GM19452 (cell line): ENCODE measurements at regions not wholly inside any gene's neighbourhood (a gene's known extent, or its start where the extent isn't known, plus 50 kb on each side); places are given as distances from the start of the nearest gene placed in this dataset.
"Not testable (repeated sequence)": the region's sequence is repeated elsewhere in the genome, so short reads cannot be mapped to it uniquely, and the experiment has no call there.

Experiments used
- ATAC-seq: cut with Tn5 transposase; IDR thresholded peaks from one replicate; pipeline ENCODE4 v1.9.1; 2021; ENCODE audit not compliant: unreplicated experiment

DNA sequence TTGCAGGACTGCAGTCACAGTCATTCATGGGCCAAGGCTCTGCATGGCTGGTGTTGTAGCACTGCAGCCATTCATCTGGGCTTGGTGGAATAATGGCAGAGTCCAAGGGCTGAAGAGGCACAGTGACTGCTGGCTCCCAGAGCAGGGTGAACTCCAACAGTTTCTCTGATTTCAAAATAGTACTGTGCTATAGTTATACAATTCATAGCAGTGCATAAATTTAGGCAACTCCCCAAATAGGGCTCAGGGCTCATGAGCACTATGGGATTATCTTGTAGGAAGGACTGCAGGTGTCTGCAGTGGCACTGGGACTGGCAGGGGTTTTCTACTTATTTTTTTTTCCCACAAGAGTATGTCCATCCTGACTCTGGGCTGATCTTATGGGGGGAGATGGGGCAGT, 642.5 kb upstream of the SGCD start:
- no peak for ATAC-seq

DNA sequence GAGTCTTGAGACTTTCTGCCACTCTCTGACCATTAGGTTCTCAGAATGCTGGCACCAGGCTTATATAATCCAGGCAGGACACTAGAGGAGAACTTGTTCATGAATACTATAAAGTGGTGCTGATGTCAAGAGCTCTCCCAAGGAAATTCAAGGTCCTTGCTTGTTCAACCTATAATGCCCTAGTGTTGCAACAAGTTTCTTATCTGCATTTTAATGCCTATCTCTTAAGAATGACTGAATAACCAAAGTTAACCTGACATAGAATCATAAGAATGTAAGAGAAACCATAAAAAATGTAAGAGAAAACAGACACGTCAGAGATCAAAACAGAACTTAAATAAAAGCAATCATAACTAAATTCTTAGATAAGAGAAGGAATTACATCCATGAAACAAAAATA, 640.8 kb upstream of the SGCD start:
- ATAC-seq = no peak

DNA sequence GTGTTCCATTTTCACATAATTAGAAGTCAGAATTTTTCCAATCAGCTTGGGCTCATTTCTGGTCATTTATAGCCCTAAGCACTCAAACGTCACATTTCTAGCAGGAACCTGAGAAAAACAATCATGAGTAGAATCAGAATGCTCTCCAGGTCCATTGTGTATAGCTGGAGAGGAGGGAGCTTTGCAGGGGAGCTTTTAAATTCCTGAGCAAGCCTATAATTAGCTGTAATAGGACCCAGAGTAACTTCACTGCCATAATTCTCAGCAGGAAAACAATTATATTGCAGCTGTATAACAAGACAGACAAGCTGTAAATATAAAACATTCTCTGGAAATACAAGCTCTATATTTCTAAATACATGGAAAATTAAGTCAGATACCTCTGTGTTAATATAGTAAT, 637.6 kb upstream of the SGCD start:
- no peak for ATAC-seq

DNA sequence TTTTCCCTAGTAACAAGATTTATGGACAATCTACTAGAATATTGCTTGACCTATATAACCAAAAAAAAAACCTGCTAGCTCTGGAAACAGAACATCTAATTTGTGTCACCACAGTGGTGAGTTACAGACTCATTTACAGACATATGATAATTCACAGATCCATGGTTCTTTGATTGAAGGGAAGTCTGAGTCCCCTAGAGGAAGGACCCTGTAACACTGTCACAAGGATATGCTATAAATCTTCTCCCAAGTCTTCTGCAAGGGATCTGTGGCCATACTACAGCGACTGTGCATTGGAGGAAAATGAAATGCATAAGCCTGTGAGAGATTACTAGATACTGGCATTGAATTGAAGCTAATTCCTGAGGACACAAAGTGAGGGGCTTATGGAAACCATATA, 630.6 kb upstream of the SGCD start:
- no peak for ATAC-seq

DNA sequence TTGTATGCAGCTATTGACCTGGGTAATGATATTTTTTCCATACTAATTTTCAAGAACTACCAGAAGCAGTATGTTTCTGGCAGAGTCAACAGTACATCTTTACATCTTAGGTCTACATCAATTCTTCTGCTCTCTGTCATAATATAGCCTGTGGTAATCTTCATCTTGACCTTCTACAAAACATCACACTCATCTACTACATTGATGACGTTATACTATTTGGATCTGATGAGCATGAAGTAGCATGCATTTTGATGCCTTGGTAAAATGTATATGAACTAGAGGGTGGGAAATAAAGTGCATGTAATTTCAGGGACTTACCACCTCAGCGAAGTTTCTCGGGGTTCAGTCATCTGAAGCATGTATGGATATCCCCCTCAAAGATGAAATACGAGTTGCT, 629.7 kb upstream of the SGCD start:
- ATAC-seq = no peak

DNA sequence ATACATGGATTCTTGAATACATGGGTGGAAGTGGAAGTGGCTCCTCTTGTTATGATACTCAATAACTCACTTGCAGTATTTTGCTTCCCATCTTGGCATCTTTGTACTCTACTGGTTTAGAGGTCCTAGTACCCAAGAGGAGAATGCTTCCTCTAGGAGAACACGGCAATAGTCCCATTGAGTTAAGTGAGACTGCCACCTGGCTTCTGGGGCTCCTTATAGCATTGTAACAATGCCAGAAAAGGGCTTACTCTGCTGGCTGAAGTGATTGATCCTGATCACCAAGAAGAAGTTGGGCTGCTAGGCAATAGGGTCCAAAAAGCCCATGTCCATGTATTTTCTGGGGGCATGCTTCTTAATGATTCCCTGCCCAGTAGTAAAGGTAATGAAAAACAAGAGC, 627.6 kb upstream of the SGCD start:
- ATAC-seq = no peak

DNA sequence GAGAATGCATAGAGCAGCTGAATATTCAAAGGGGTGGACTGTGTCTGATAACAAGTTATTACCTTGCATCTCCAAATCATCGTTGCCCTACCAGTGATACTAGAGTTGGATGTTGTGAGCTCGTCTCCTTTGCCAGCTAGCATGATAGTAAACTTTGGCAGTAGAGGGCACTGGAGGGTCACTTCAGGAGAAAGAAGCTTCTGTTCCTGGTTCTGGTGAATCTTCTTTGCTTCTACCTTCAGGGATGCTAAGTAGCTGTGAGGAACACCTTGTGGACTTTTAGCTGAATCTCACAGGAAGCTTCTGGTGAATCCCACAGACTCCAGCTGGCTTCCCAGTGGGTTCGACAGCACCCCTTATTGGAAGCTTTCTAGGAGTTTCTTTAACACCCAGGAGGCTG, 626.6 kb upstream of the SGCD start:
- ATAC-seq = no peak

DNA sequence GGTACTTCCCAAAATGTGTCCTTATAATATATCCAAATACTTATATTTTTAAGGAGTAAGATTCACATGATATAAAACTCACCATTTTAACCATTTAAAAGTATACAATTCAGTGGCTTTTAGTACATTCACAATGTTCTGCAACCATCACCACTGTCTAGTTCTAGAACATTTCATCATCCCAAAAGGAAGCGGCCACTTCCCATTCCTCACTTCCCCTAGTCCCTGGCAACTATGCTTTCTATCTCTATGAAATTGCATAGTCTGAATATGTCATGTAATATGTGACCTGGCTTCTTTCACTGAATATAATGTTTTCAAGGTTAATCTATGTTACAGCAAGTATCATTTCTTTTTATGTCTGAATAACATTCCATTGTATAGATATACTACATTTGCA, 615.1 kb upstream of the SGCD start:
- ATAC-seq = no peak

DNA sequence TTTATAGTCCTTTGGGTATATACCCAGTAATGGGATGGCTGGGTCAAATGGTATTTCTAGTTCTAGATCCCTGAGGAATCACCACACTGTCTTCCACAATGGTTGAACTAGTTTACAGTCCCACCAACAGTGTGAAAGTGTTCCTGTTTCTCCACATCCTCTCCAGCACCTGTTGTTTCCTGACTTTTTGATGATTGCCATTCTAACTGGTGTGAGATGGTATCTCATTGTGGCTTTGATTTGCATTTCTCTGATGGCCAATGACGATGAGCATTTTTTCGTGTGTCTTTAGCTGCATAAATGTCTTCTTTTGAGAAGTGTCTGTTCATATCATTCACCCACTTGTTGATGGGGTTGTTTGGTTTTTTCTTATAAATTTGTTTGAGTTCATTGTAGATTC, 612.5 kb upstream of the SGCD start:
- not testable (repeated sequence) for ATAC-seq

DNA sequence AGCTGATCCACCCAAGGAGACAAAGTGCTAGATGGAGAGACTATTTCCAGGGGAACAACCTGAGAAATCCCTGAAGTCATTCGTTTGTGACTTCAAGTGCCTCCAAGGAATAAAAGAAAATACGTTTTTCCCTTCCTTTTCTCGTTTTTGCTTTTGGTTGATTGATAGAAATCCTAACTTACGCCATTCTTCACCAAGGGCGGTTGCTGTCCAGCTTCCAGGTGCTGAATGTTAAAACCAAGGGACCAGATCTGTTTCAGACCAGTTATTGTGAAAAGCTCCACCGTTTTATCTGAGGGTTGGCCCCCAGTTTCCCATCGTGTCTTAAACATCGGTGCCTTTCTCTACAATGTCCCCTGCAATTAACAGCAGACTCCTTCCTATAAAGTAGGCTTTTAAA, 600.7 kb upstream of the SGCD start:
- ATAC-seq = no peak

DNA sequence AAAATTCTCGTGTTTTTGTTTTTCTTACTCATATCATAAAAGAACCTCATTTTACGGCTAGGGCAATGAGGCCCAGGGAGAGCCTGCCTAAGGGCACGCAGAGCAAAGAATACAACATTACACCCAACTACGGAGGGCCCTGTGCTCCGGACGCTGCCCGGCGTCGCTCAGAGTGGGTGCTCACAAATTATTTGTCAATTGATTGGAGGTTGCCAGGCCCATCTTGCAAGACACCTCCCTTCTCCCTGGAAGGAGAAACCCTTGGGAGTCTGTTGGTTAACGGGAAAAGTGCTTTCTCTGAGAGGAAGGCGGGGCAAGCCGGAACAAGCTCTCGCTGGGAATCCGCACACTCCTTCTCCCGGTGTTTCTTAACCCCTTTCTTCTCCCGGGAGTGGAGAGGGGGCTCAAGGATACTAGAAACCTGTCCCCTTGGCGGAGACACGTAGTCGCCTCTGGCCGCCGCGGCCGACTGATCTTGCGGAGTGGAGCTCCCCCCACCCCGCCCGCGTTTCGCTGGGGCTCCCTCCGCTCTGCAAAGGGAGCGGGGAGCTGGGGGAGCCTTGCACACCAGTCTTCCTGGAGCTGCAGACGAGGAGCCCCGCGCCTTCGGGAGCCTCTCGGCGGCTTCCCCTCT, 599.3 kb upstream of the SGCD start:
- no peak for ATAC-seq

DNA sequence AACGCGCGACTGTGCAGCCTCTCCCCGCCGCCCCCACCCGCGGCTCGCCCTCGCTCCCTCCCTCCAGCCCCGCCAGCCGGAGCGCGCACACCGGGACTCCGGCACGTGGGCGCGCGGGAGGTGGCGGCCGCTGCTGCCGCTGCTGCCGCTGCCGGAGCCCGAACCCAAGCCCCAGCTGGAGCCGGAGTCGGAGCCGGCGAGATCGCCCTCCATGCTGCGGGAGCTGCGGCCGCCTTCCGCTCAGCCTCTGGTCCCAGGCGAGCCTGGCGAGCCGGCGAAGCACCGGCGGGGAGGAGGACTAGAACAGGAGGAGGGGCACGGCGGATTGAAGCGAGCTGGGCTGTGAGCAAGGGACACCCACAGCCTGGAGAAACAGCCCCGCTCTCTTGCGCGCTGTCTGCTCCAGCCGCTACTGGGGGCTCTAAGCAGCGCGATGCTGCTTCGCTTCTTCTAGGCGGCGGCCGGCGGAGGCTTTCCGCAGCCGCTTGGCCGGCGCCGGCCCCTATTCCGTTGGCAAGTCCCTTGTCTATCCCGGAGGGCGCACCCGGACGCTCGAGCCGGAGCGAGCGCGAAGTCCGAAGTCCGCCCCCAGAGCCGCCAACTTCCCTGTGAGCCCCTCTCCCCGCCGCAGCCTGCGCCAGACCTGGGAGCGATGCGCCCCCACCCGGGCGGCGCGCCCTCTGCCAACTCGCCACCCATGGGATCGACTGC, 598.7 kb upstream of the SGCD start:
- no peak for ATAC-seq

DNA sequence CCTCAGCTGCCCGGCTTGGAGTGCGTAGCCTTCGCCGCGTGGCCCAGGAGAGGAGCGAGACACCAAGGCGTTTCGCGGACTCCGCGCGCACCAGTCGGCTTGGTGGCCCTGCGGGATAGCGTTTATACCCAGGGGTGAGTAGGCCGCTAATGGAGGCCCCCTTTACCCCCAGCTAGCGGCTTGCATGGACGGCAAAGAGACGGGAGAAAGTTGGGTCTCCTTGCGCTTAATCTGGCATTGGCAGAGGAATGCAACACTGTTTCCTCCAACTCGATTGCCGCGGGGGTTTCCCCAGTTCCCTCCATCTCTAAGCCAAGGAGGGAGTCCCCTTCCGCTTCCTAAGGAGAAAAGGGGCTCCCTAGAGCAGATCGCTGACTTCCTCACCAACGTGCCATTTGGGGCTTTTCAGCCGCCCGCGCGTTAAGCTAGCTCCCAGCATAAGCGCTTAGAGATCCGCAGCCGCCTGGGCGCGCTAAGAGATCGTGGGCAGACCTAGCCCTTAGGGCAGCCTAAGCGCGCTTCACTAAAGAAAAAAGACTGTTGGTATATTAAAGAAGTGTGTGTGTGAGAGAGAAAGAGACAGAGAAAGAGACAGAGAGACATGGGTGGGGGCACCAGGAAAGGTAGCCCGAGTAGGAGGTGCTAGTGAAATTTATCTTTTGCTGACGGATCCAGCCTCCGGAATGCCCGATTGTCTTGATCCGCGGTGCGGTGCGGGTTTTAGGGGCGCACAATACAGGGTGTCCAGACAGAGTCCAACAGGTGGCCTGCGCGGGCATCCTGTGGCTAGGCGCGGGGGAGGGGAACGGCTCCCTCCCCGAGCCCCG, 597.9 kb upstream of the SGCD start:
- ATAC-seq = no peak

DNA sequence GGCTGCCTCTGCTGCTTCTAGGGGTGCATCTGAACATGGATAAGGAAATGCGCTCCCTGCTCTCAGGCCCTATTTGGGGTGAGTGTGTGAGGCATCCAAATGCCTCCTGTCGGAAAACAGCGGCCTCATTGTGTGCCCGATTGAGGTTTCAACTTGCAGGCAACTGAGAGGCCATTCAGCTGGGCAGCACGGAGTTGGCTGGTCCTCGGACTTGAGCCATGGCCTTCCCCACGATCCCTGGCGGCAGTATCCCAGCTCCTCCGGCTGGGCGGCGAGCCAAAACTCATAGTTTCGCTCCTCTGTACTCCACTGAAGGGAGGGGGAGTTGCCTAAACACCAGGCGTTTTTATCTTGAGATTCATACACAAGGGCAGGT, 597.3 kb upstream of the SGCD start:
- no peak for ATAC-seq

DNA sequence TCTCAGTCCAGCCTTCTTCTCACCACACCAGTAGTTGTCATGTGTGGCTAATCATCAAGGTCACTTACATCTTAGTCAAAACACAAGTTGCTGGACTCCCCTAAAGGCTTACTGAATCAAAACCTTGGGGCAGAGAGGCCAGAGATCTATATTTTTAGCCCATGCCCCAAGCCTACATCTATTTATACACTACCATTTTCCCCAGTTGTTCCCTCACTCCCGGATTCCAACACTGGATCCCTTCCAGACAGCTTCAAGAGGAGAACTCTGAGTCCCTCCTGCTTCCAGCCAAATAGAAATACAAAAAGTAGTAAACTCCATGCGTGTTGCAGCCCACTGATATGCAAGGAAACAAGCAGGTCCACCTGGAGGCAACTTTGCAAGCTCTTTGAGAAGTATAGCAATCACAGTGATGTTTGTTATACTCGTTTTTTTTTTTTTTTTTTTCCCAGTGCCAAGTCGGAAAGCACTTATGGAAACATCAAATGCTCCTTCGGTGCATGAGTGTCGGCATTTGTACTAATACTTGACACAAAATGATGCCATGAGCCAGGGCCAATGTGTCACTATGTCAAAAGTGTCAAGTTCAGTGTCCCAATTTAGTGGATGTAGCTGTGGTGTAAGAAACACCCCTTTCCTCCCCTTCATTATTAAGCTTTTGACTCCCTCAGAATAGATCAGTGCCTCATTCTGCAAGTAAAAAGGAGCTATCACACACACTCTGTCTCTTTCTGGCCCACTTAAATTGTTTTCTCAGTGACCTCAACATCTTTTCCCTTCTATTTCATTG, 594.2 kb upstream of the SGCD start:
- no peak for ATAC-seq

DNA sequence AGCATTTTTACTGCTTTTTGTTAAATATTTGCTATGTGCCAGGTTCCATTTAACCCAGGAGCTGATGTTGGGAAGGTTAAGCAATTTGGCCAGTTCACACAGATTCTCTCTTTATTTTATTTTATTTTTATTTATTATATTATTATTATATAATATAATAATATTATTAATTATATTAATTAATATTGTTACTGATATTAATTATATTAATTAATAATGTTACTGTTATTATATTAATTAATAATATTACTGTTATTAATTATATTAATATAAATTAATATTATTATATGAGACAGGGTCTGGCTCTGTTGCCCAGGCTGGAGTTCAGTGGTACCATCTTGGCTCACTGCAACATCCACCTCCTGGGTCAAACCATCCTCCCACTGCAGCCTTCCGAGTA, 593.0 kb upstream of the SGCD start:
- ATAC-seq = no peak

DNA sequence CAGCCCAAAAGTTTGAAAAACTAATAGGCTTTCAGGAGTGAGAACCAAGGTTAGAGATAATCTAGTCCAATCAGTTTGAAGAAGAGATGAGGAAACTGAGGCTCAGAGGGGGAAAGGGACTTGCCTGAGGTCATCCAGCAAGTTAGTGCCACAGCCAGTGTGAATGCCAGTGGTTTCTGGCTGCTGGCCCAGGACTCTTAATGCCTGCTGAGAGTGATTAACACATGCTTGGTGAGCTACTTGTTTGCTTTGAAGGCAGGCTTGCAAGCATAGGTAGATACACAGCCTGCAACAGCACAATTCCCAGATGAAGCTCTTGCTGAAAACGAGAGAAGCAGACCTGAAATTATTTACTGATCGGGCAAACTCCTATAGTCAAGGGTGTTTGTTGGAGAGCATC, 591.6 kb upstream of the SGCD start:
- ATAC-seq = no peak

DNA sequence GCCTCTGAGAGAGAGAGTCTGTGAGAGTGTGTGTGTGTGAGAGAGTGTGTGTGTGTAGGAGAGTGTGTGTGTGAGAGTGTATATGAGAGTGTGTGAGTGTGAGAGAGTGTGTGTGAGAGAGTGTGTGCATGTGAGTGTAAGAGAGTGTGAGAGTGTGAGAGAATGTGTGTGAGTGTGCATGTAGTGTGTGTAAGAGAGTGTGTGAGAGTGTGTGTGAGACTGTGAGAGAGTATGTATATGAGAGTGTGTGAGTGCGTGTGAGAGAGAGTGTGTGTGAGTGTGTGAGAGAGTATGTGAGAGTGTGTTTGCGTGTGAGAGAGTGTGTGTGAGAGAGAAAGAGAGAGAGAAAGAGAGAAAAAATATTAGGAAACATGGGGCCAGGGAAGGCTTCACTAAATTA, 588.3 kb upstream of the SGCD start:
- no peak for ATAC-seq

DNA sequence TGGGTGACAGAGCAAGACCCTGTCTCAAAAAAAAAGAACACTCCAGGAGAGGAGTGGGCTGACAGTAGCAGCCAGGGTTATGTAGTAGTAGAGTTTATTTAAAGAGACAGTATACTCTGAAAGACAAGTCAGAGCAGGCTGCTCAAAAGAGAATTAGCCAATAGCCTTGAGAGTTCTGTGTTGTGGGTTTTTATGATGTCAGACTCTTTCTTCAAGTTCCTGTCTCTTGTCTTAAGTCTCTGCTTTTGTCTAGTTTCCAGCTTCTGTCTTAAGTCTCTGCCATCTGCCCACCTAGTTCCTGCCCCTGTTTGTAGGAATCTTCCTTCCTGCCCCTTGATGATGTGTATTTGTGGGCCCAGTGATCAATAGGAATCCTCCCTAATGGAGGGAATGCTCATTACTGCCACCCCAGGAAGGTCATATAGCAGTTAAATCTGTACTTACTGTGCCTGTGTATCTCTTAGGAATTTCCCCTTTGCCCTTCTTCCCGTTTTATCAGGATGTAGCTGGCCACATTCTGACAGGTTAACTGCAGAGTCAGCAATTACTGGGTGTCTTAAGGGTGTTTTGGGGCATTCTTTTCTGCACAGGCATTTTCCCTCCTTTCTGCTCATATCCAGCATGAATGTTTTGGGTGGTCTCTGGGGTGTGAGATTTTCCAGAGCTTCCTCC, 580.5 kb upstream of the SGCD start:
- ATAC-seq = no peak

DNA sequence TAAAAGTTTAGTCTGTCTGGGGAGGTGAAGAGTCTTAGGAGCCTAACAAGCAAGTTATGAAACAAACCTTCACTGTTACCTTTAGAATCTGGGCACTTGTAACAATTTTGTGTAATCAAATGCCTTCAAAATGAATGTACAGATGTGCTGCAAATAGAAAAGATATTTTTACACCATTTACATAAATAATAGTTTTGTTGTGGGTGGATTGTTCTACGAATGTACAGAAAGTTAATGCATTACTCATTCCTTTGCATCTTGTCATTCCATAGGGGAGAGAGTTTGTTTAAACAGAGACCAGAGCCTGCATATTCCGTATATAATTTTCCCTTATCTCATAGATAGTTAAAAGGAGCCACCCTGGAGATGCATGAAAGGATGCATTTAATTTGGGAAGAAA, 576.9 kb upstream of the SGCD start:
- ATAC-seq = no peak

DNA sequence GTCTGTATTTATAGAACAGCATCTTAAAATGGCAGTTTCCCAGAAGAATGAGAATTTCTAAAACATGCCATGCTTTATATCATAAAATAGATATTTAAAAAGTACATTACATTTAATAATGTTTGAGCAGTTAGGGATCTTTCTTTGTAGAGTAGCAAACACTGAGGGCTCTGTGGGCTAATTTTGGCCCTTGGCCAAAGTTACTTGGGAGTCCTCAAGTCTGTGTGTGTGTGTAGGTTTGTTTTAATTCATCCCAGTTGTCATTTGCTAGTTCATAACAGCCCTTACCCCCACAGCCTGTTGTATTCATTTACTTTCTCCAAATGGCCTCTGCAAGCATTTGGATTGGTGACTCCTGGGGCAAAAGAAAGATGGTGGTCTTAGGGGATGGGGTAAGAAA, 576.4 kb upstream of the SGCD start:
- no peak for ATAC-seq
